ENCODE measurements at regions not wholly inside any gene's neighbourhood (a gene's known extent, or its start where the extent isn't known, plus 50 kb on each side); places are given as distances from the start of the nearest gene placed in this dataset.

DNA sequence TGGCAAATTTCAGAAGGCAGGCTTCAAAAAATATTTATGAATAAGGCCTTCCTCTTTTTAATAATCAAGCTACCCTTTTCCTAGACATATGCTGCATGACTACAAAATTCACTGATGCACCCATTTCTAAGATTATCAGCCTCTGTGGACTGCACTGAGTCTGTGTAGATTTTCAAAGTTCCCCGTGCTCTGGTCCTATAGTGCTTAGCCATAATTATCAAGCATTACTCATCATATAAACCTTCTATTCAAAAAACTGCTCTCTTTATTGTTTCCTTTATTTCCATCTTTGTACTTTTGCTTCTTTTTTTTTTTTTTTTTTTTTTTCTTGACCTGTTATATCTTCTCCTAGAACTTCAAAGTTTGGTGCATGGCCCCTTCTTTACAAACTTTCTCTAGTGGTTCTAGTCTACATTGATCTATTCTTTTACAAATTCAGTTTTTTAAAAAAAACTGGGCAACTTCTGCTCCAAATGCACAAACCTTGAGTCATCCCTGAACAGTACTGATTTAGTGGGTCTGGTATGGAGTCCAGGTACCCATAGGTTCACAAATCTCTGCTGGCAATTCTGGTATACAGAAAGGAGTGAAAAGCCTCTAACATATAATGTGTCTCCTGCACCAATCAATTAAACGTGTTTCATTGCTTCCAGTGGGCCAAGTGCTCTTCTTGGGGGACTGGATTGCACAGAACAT is 481.9 kb downstream of the NUP35 start:
- 79% methylated on average over 2 of the region's 2 CpGs for WGBS (ENCODE audit: insufficient coverage)
- no peaks in the 10 kb centered on the region for H3K4me1 ChIP-seq (ENCODE audit: control extremely low read depth in 1 of 4, control insufficient read depth in 4 of 4, insufficient read depth in 4 of 4, low read length in 3 of 4)
- H3K27me3 ChIP-seq (replicated peaks in 2 of 5; ENCODE audit: control insufficient read depth in 4 of 5, insufficient read depth in 5 of 5, low read length in 4 of 5): no peaks in the 10 kb centered on the region
- H3K4me3 ChIP-seq (ENCODE audit: control insufficient read depth in 1 of 7, extremely low read depth in 1 of 7, insufficient read depth in 4 of 7, low read depth in 2 of 7, low read length in 6 of 7): no peak overlapping the region
- POLR2A ChIA-PET: no interaction called here
- CTCF ChIA-PET: no interaction called here
- no peak for DNase-seq
- H3K27ac ChIP-seq (ENCODE audit: insufficient read depth in 1 of 2, low read depth in 1 of 2, low read length in 2 of 2, poor library complexity in 1 of 2, severe bottlenecking in 2 of 2): no peak overlapping the region
- H3K9me3 ChIP-seq (ENCODE audit: control extremely low read depth in 1 of 5, control insufficient read depth in 4 of 5, insufficient read depth in 2 of 5, low read depth in 1 of 5, low read length in 4 of 5): peaks cover 0 to 1% (median 0%) of the 10 kb centered on the region in 5 experiments
- H3K36me3 ChIP-seq (ENCODE audit: control insufficient read depth in 4 of 4, insufficient read depth in 4 of 4, low read length in 3 of 4): no peaks in the 10 kb centered on the region

DNA sequence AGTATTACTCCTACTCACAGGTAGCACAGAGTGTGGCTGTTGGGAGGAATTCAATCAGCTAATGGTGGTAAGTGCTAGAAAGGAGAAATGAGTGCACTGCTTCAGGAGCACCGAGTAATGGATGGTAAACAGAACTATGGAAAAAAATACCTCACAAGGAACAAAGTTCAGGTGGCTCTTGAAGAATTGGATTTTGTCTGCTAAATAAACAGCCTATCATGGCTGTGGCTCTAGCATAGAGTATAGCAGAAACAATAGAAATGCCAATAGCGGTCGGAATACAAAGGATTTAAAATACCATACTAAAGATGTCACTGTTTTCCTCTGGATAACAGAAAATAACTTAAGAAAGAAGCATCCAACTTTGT is 482.5 kb downstream of the NUP35 start:
- H3K27me3 ChIP-seq (replicated peaks in 2 of 5; ENCODE audit: control insufficient read depth in 4 of 5, insufficient read depth in 5 of 5, low read length in 4 of 5): no peaks in the 10 kb centered on the region
- H3K9me3 ChIP-seq (ENCODE audit: control extremely low read depth in 1 of 5, control insufficient read depth in 4 of 5, insufficient read depth in 2 of 5, low read depth in 1 of 5, low read length in 4 of 5): peaks cover 0 to 1% (median 0%) of the 10 kb centered on the region in 5 experiments
- H3K4me1 ChIP-seq (ENCODE audit: control extremely low read depth in 1 of 4, control insufficient read depth in 4 of 4, insufficient read depth in 4 of 4, low read length in 3 of 4): no peaks in the 10 kb centered on the region
- no peak for DNase-seq
- POLR2A ChIA-PET: no interaction called here
- no peak overlapping the region for H3K27ac ChIP-seq (ENCODE audit: insufficient read depth in 1 of 2, low read depth in 1 of 2, low read length in 2 of 2, poor library complexity in 1 of 2, severe bottlenecking in 2 of 2)
- 86% methylated on average over 1 of the region's 3 CpGs for WGBS (ENCODE audit: insufficient coverage)
- CTCF ChIA-PET: no interaction called here
- no peak overlapping the region for H3K4me3 ChIP-seq (ENCODE audit: control insufficient read depth in 1 of 7, extremely low read depth in 1 of 7, insufficient read depth in 4 of 7, low read depth in 2 of 7, low read length in 6 of 7)
- no peaks in the 10 kb centered on the region for H3K36me3 ChIP-seq (ENCODE audit: control insufficient read depth in 4 of 4, insufficient read depth in 4 of 4, low read length in 3 of 4)

DNA sequence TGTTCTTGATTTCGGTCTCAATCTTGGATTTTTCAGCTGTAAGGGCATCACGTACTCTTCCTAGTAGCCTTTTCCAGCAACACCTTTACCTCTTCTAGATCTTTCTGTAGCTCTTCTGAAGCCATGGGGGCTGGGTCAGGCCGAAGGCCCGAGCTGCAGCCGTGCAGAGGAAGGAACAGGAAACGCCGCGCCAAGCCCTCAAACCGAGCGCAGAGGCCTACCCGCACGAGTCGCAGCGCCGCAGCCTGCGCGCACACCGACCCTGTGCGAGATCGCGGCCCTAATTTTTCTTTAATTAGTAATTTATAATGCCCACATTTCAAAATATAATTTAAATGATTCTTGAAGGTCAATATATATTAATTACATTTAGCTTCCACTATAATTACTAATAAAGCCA is 483.8 kb downstream of the NUP35 start:
- peaks cover 0 to 1% (median 0%) of the 10 kb centered on the region in 5 experiments for H3K9me3 ChIP-seq (ENCODE audit: control extremely low read depth in 1 of 5, control insufficient read depth in 4 of 5, insufficient read depth in 2 of 5, low read depth in 1 of 5, low read length in 4 of 5)
- H3K4me1 ChIP-seq (ENCODE audit: control extremely low read depth in 1 of 4, control insufficient read depth in 4 of 4, insufficient read depth in 4 of 4, low read length in 3 of 4): no peaks in the 10 kb centered on the region
- ChIA-PET POLR2A (no interaction called here), CTCF (no interaction called here)
- no peak overlapping the region for H3K27ac ChIP-seq (ENCODE audit: insufficient read depth in 1 of 2, low read depth in 1 of 2, low read length in 2 of 2, poor library complexity in 1 of 2, severe bottlenecking in 2 of 2)
- H3K4me3 ChIP-seq (ENCODE audit: control insufficient read depth in 1 of 7, extremely low read depth in 1 of 7, insufficient read depth in 4 of 7, low read depth in 2 of 7, low read length in 6 of 7): no peak overlapping the region
- WGBS (ENCODE audit: insufficient coverage): 92% methylated on average over 5 of the region's 21 CpGs
- DNase-seq: no peak
- no peaks in the 10 kb centered on the region for H3K36me3 ChIP-seq (ENCODE audit: control insufficient read depth in 4 of 4, insufficient read depth in 4 of 4, low read length in 3 of 4)
- H3K27me3 ChIP-seq (replicated peaks in 2 of 5; ENCODE audit: control insufficient read depth in 4 of 5, insufficient read depth in 5 of 5, low read length in 4 of 5): no peaks in the 10 kb centered on the region

DNA sequence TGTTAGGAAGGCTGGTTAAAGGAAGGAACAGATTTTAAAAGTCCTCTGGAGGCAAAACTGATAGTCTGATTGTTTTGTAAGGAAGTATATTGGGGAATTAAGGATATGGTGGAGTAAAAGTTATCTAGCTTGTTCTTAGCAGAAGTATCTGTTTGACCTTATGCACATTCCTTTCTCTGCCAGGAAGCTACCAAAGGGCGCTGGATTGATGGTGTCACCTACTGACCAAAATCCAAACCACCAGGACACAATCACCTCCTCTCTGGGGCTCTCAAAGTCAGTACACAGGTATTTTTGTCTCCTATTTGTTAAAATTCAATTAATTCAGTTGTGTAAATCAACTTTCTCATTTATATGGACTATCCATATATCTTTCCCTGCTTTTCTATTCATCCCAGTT is 484.5 kb downstream of the NUP35 start:
- no peaks in the 10 kb centered on the region for H3K27me3 ChIP-seq (replicated peaks in 2 of 5; ENCODE audit: control insufficient read depth in 4 of 5, insufficient read depth in 5 of 5, low read length in 4 of 5)
- ChIA-PET POLR2A (no interaction called here), CTCF (no interaction called here)
- no peaks in the 10 kb centered on the region for H3K4me1 ChIP-seq (ENCODE audit: control extremely low read depth in 1 of 4, control insufficient read depth in 4 of 4, insufficient read depth in 4 of 4, low read length in 3 of 4)
- H3K27ac ChIP-seq (ENCODE audit: insufficient read depth in 1 of 2, low read depth in 1 of 2, low read length in 2 of 2, poor library complexity in 1 of 2, severe bottlenecking in 2 of 2): no peak overlapping the region
- no peak overlapping the region for H3K4me3 ChIP-seq (ENCODE audit: control insufficient read depth in 1 of 7, extremely low read depth in 1 of 7, insufficient read depth in 4 of 7, low read depth in 2 of 7, low read length in 6 of 7)
- 100% methylated on average over 1 of the region's 1 CpG for WGBS (ENCODE audit: insufficient coverage)
- H3K9me3 ChIP-seq (ENCODE audit: control extremely low read depth in 1 of 5, control insufficient read depth in 4 of 5, insufficient read depth in 2 of 5, low read depth in 1 of 5, low read length in 4 of 5): peaks cover 0 to 1% (median 0%) of the 10 kb centered on the region in 5 experiments
- DNase-seq: no peak
- no peaks in the 10 kb centered on the region for H3K36me3 ChIP-seq (ENCODE audit: control insufficient read depth in 4 of 4, insufficient read depth in 4 of 4, low read length in 3 of 4)

DNA sequence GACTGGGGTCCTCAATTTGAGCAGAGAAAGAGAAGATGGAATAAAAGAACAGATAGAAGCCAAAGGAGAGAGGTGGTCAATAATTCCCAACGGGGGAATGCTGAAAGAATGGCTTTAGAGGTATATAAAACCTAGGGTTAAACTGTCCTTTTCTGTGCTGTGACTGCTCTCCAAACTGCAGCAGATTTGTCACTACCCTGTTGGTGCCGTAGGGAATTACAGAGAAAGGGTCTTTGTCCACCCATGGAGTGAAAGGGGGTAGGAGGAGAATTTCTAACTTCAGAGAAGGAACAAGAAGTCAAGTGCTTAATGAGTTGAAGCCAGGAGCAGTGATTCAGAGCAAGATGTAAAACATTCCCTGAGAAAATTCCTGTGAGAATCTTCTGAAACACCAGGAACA is 486.5 kb downstream of the NUP35 start:
- no peak for DNase-seq
- Histone ChIP-seq H3K9me3 (ENCODE audit: control extremely low read depth in 1 of 5, control insufficient read depth in 4 of 5, insufficient read depth in 2 of 5, low read depth in 1 of 5, low read length in 4 of 5) (peaks cover 0 to 1% (median 0%) of the 10 kb centered on the region in 5 experiments), H3K27ac (ENCODE audit: insufficient read depth in 1 of 2, low read depth in 1 of 2, low read length in 2 of 2, poor library complexity in 1 of 2, severe bottlenecking in 2 of 2) (no peak overlapping the region), H3K4me3 (ENCODE audit: control insufficient read depth in 1 of 7, extremely low read depth in 1 of 7, insufficient read depth in 4 of 7, low read depth in 2 of 7, low read length in 6 of 7) (no peak overlapping the region), H3K36me3 (ENCODE audit: control insufficient read depth in 4 of 4, insufficient read depth in 4 of 4, low read length in 3 of 4) (no peaks in the 10 kb centered on the region), H3K27me3 (replicated peaks in 2 of 5; ENCODE audit: control insufficient read depth in 4 of 5, insufficient read depth in 5 of 5, low read length in 4 of 5) (no peaks in the 10 kb centered on the region), H3K4me1 (ENCODE audit: control extremely low read depth in 1 of 4, control insufficient read depth in 4 of 4, insufficient read depth in 4 of 4, low read length in 3 of 4) (no peaks in the 10 kb centered on the region)
- 70% methylated on average over 2 of the region's 2 CpGs for WGBS (ENCODE audit: insufficient coverage)
- ChIA-PET CTCF (no interaction called here), POLR2A (no interaction called here)

DNA sequence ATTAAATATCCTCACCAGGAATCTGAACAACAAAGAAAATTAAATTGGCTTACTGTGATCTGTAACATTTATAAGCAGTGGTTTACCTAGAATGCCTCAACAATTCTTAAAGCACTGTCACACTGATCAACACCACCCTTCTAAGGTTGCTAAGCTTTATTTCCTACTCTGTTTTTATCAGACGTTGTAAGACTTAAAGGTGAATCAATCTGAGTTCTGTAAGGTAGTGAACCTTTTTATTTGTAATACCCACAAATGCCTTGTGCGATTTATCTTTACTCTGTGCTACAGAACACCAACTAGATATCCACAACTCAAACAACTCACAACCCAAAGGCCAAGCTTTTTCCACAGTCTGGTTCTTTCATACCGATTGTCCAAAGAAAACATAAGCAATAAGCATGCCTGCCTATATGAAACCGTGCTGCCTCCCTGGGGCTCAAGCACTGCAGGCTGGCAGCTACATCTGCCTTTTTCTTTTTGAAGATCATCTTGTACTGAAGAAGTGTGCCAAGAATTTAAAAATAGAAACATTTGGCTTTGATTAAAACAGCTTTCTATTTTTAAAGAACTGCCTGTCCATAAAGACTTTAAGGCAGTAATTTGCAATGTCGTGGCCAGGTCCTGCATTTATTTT is 490.7 kb downstream of the NUP35 start:
- no peaks in the 10 kb centered on the region for H3K36me3 ChIP-seq (ENCODE audit: control insufficient read depth in 4 of 4, insufficient read depth in 4 of 4, low read length in 3 of 4)
- DNase-seq: no peak
- 100% methylated on average over 3 of the region's 5 CpGs for WGBS (ENCODE audit: insufficient coverage)
- H3K4me1 ChIP-seq (ENCODE audit: control extremely low read depth in 1 of 4, control insufficient read depth in 4 of 4, insufficient read depth in 4 of 4, low read length in 3 of 4): no peaks in the 10 kb centered on the region
- H3K4me3 ChIP-seq (ENCODE audit: control insufficient read depth in 1 of 7, extremely low read depth in 1 of 7, insufficient read depth in 4 of 7, low read depth in 2 of 7, low read length in 6 of 7): no peak overlapping the region
- CTCF ChIA-PET: no interaction called here
- no peaks in the 10 kb centered on the region for H3K27me3 ChIP-seq (replicated peaks in 2 of 5; ENCODE audit: control insufficient read depth in 4 of 5, insufficient read depth in 5 of 5, low read length in 4 of 5)
- POLR2A ChIA-PET: no interaction called here
- H3K9me3 ChIP-seq (ENCODE audit: control extremely low read depth in 1 of 5, control insufficient read depth in 4 of 5, insufficient read depth in 2 of 5, low read depth in 1 of 5, low read length in 4 of 5): peaks cover 0 to 1% (median 0%) of the 10 kb centered on the region in 5 experiments
- H3K27ac ChIP-seq (ENCODE audit: insufficient read depth in 1 of 2, low read depth in 1 of 2, low read length in 2 of 2, poor library complexity in 1 of 2, severe bottlenecking in 2 of 2): no peak overlapping the region

DNA sequence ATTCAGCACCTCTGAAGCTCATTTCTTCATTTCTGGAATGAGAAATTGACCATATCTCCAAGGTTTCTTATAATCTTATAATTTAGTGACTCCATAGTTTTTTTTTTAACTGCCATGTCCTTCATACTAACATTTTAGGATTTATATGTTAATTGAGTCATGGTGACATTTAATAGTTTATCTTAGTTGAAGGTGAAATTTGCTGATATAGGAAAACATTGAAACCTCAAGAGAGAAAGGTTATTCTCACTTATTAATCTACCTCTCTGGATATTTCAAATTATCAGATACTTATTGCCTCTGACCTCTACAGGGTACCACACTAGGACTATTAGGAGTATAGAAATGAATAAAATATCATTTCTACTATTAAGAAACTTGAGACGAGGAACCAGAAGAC is 499.0 kb downstream of the NUP35 start:
- Histone ChIP-seq H3K9me3 (ENCODE audit: control extremely low read depth in 1 of 5, control insufficient read depth in 4 of 5, insufficient read depth in 2 of 5, low read depth in 1 of 5, low read length in 4 of 5) (peaks cover 0 to 2% (median 0%) of the 10 kb centered on the region in 5 experiments), H3K27ac (ENCODE audit: insufficient read depth in 1 of 2, low read depth in 1 of 2, low read length in 2 of 2, poor library complexity in 1 of 2, severe bottlenecking in 2 of 2) (no peak overlapping the region), H3K27me3 (replicated peaks in 2 of 5; ENCODE audit: control insufficient read depth in 4 of 5, insufficient read depth in 5 of 5, low read length in 4 of 5) (no peaks in the 10 kb centered on the region), H3K36me3 (ENCODE audit: control insufficient read depth in 4 of 4, insufficient read depth in 4 of 4, low read length in 3 of 4) (no peaks in the 10 kb centered on the region), H3K4me1 (ENCODE audit: control extremely low read depth in 1 of 4, control insufficient read depth in 4 of 4, insufficient read depth in 4 of 4, low read length in 3 of 4) (no peaks in the 10 kb centered on the region), H3K4me3 (ENCODE audit: control insufficient read depth in 1 of 7, extremely low read depth in 1 of 7, insufficient read depth in 4 of 7, low read depth in 2 of 7, low read length in 6 of 7) (no peak overlapping the region)
- WGBS (ENCODE audit: insufficient coverage): no CpG with 5 or more reads among the region's 1 CpG
- ChIA-PET CTCF (no interaction called here), POLR2A (no interaction called here)
- DNase-seq: no peak

Data from common myeloid progenitor, CD34-positive (primary cell).